A549 (cell line): ENCODE measurements at regions not wholly inside any gene's neighbourhood (a gene's known extent, or its start where the extent isn't known, plus 50 kb on each side); places are given as distances from the start of the nearest gene placed in this dataset.

Source experiments
- ATAC-seq, 2 experiments: fragments of 200-7000 bp in 1 of 2; fragments of >200 bp in 1 of 2; cut with Nextera tagmentation in 1 of 2; cut with Tn5 transposase in 1 of 2; 3 replicates each; pipeline versions ENCODE4 v1.8.0 to v1.9.1; 2018 to 2020; ENCODE audit warnings: mild to moderate bottlenecking in 1 of 2, moderate library complexity in 1 of 2
- CTCF ChIA-PET: fragments of 300-600 bp; sonication (Branson Sonifier 250); formaldehyde crosslinking; extraction: SDS; loops from one replicate; lab custom pipeline; 2021; ENCODE audit warnings: antibody characterized with exemption, inconsistent platforms; lab: Yijun Ruan, JAX
- POLR2A ChIA-PET: fragments of 350-600 bp; formaldehyde crosslinking; extraction: SDS; loops from one replicate; lab custom pipeline; 2021; ENCODE audit warnings: antibody characterized with exemption, inconsistent platforms; lab: Yijun Ruan, JAX
- DNase-seq, 2 experiments: peaks; one replicate each; pipeline versions ENCODE4 v3.0.0 to v3.0.0-alpha.2; 2011 to 2016; ENCODE audit warnings: low read depth in 1 of 2, low spot score in 1 of 2
- FAIRE-seq: peaks from 2 replicates; lab custom pipeline; 2011; peaks lifted over from hg19 to GRCh38; lab: Jason Lieb, UNC
- H3K27ac ChIP-seq, 2 experiments: fragments of >200 bp; sonication (Bioruptor Twin); formaldehyde crosslinking; 3 replicates each; pipeline ENCODE4 v1.5.1; 2016 to 2017
- H3K4me1 ChIP-seq: fragments of >200 bp; sonication (Bioruptor Twin); formaldehyde crosslinking; 3 replicates; pipeline ENCODE4 v1.6.1; 2016
- H3K4me2 ChIP-seq: fragments of >200 bp; sonication (Bioruptor Twin); formaldehyde crosslinking; 3 replicates; pipeline ENCODE4 v1.6.1; 2016
- H3K4me3 ChIP-seq: fragments of >200 bp; sonication (Bioruptor Twin); formaldehyde crosslinking; 3 replicates; pipeline ENCODE4 v1.5.1; 2016
- H3K9me3 ChIP-seq: fragments of >200 bp; sonication (Bioruptor Twin); formaldehyde crosslinking; 3 replicates; pipeline ENCODE4 v1.6.1; 2016
- ATOH8 ChIP-seq: fragments of 250-450 bp; sonication (Bioruptor Pico); IDR thresholded peaks from 2 replicates; pipeline ENCODE4 v1.5.0; 2020; ENCODE audit warnings: low read depth, mild to moderate bottlenecking, moderate library complexity
- CBX2 ChIP-seq: fragments of 200-600 bp; sonication (generic); IDR thresholded peaks from 2 replicates; pipeline ENCODE4 v1.6.1; 2016; ENCODE audit warnings: low read depth, mild to moderate bottlenecking, borderline replicate concordance
- CBX8 ChIP-seq: fragments of 200-600 bp; sonication (generic); IDR thresholded peaks from 2 replicates; pipeline ENCODE4 v1.6.1; 2016
- CTCF ChIP-seq: fragments of >200 bp; sonication (Bioruptor Twin); formaldehyde crosslinking; IDR thresholded peaks from 3 replicates; pipeline ENCODE4 v1.5.1; 2016
- EHF ChIP-seq: fragments of 250-450 bp; sonication (Bioruptor Pico); IDR thresholded peaks from 2 replicates; pipeline ENCODE4 v1.5.0; 2020; ENCODE audit warnings: mild to moderate bottlenecking
- FOXS1 ChIP-seq: fragments of 250-450 bp; sonication (Bioruptor Pico); IDR thresholded peaks from 2 replicates; pipeline ENCODE4 v1.5.0; 2020; ENCODE audit warnings: mild to moderate bottlenecking, moderate library complexity
- HES2 ChIP-seq: fragments of >200 bp; sonication (Bioruptor Twin); formaldehyde crosslinking; IDR thresholded peaks from 2 replicates; pipeline ENCODE4 v1.6.1; 2016
- HMGXB4 ChIP-seq: fragments of 250-450 bp; sonication (Bioruptor Pico); IDR thresholded peaks from 2 replicates; pipeline ENCODE4 v1.5.0; 2021; ENCODE audit warnings: mild to moderate bottlenecking, moderate library complexity, borderline replicate concordance
- JUNB ChIP-seq: fragments of >200 bp; sonication (Bioruptor Twin); formaldehyde crosslinking; IDR thresholded peaks from 2 replicates; pipeline ENCODE4 v1.6.1; 2016
- KDM1A ChIP-seq: fragments of 200-600 bp; sonication (generic); IDR thresholded peaks from 2 replicates; pipeline ENCODE4 v1.6.1; 2016; ENCODE audit warnings: low read depth, mild to moderate bottlenecking
- MAFK ChIP-seq: fragments of 450-650 bp; IDR thresholded peaks from 2 replicates; pipeline ENCODE4 v1.6.1; 2014; ENCODE audit not compliant: partially characterized antibody
- MAZ ChIP-seq: fragments of 150-350 bp; IDR thresholded peaks from 2 replicates; pipeline ENCODE4 v1.6.1; 2014; ENCODE audit warnings: antibody characterized with exemption, low read depth, low read length, borderline replicate concordance
- NFE2L2 ChIP-seq: fragments of 150-350 bp; conservative IDR thresholded peaks from 2 replicates; pipeline ENCODE4 v1.6.1; 2014; ENCODE audit warnings: low read length
- PBX3 ChIP-seq: IDR thresholded peaks from 2 replicates; pipeline ENCODE4 v1.6.1; 2012
- PHF8 ChIP-seq: fragments of 200-600 bp; sonication (generic); IDR thresholded peaks from 2 replicates; pipeline ENCODE4 v1.6.1; 2016; ENCODE audit warnings: low read depth, mild to moderate bottlenecking, antibody characterized with exemption, moderate library complexity, borderline replicate concordance
- POLR2A ChIP-seq: IDR thresholded peaks from 2 replicates; pipeline ENCODE4 v1.6.1; 2012; ENCODE audit warnings: mild to moderate bottlenecking, low read length
- REST ChIP-seq: fragments of 200-600 bp; sonication (generic); IDR thresholded peaks from 2 replicates; pipeline ENCODE4 v1.6.1; 2016; ENCODE audit warnings: antibody characterized with exemption, mild to moderate bottlenecking, moderate library complexity
- ZFP36 ChIP-seq: fragments of 450-650 bp; IDR thresholded peaks from 2 replicates; pipeline ENCODE4 v1.6.1; 2014; ENCODE audit warnings: borderline replicate concordance; ENCODE audit not compliant: partially characterized antibody
- ZSCAN20 ChIP-seq: fragments of 250-450 bp; sonication (Bioruptor Pico); IDR thresholded peaks from 2 replicates; pipeline ENCODE4 v1.8.0; 2022; ENCODE audit warnings: mild to moderate bottlenecking, moderate library complexity
- WGBS: methylation state at CpG from one replicate; pipeline ENCODE4 v1.1.6; 2017; ENCODE audit errors: missing lambda C conversion rate; 5-methylcytosine and 5-hydroxymethylcytosine counted together

GRCh38 chr9:106503759-106504158 is 359.2 kb upstream of the ZNF462 start (continued):
- no peak for TF ChIP-seq PHF8

- no peak overlapping the region for H3K4me3 ChIP-seq
- no peak overlapping the region for H3K27ac ChIP-seq
- ChIA-PET CTCF (interaction anchor here (1.2 kb wide), 1 partner anchor 26 kb away, joined by 3 read pairs; no protein-coding TSS in a partner anchor), POLR2A (no interaction called here)
- no peak overlapping the region for H3K4me2 ChIP-seq
- no peak for FAIRE-seq
- no peak for ATAC-seq
- no peaks in the 10 kb centered on the region for H3K9me3 ChIP-seq
- TF ChIP-seq ZSCAN20 (CRISPR knock-in tag) (no peak), NFE2L2 (no peak), FOXS1 (CRISPR knock-in tag) (no peak), POLR2A (no peak), CTCF (no peak), MAZ (no peak), ATOH8 (CRISPR knock-in tag) (no peak), REST (no peak), CBX2 (no peak), JUNB (no peak), CBX8 (no peak), PHF8 (no peak), MAFK (no peak), PBX3 (no peak), EHF (CRISPR knock-in tag) (no peak), HMGXB4 (CRISPR knock-in tag) (no peak), ZFP36 (no peak), HES2 (no peak), KDM1A (no peak)
- H3K4me1 ChIP-seq = no peaks in the 10 kb centered on the region
- 1% methylated on average over 2 of the region's 2 CpGs for WGBS
- no peak for DNase-seq
Observed at GRCh38 chr9:106526716-106527204, 336.2 kb upstream of the ZNF462 start.
